GM23338 (cell line): ENCODE measurements at regions not wholly inside any gene's neighbourhood (a gene's known extent, or its start where the extent isn't known, plus 50 kb on each side); places are given as distances from the start of the nearest gene placed in this dataset.

Experiments used
- ATAC-seq: fragments of 200-7000 bp; cut with Tn5 transposase; 3 replicates; pipeline ENCODE4 v1.9.1; 2020
- DNase-seq: peaks from one replicate; pipeline ENCODE4 v3.0.0-alpha.2; 2015; ENCODE audit warnings: low spot score
- H2AFZ ChIP-seq: fragments of 200-600 bp; sonication (generic); 2 replicates; pipeline ENCODE4 v1.8.0; 2016; ENCODE audit warnings: antibody characterized with exemption, mild to moderate bottlenecking, moderate library complexity
- H3F3A ChIP-seq: fragments of 200-600 bp; sonication (generic); replicated peaks from 2 replicates; pipeline ENCODE4 v1.8.0; 2017; ENCODE audit warnings: antibody characterized with exemption, mixed run types, low read depth
- H3K27ac ChIP-seq: fragments of 200-600 bp; sonication (generic); 2 replicates; pipeline ENCODE4 v1.6.1; 2016; ENCODE audit warnings: low read depth
- H3K27me3 ChIP-seq: fragments of 200-600 bp; sonication (generic); 2 replicates; pipeline ENCODE4 v1.8.0; 2016; ENCODE audit warnings: mild to moderate bottlenecking, mixed run types, moderate library complexity; ENCODE audit not compliant: insufficient read depth
- H3K36me3 ChIP-seq: fragments of 200-600 bp; sonication (generic); 2 replicates; pipeline ENCODE4 v1.8.0; 2016; ENCODE audit warnings: mild to moderate bottlenecking; ENCODE audit not compliant: insufficient read depth
- H3K4me1 ChIP-seq: fragments of 200-600 bp; sonication (generic); 2 replicates; pipeline ENCODE4 v1.8.0; 2016; ENCODE audit warnings: mild to moderate bottlenecking, moderate library complexity; ENCODE audit not compliant: insufficient read depth
- H3K4me2 ChIP-seq: fragments of 200-600 bp; sonication (generic); 2 replicates; pipeline ENCODE4 v1.7.1; 2017; ENCODE audit warnings: mixed run types
- H3K4me3 ChIP-seq: fragments of 200-600 bp; sonication (generic); 2 replicates; pipeline ENCODE4 v1.6.1; 2016; ENCODE audit warnings: mixed run types
- H3K79me2 ChIP-seq: fragments of 200-600 bp; sonication (generic); replicated peaks from 2 replicates; pipeline ENCODE4 v1.8.0; 2017; ENCODE audit warnings: mild to moderate bottlenecking; ENCODE audit not compliant: insufficient read depth
- H3K9me2 ChIP-seq: fragments of 200-600 bp; sonication (generic); 2 replicates; pipeline ENCODE4 v1.8.0; 2017; ENCODE audit not compliant: insufficient read depth
- H4K20me1 ChIP-seq: fragments of 200-600 bp; sonication (generic); replicated peaks from 2 replicates; pipeline ENCODE4 v1.8.0; 2017; ENCODE audit warnings: mild to moderate bottlenecking; ENCODE audit not compliant: insufficient read depth
- H3K27ac Mint-ChIP-seq: 2 replicates; pipeline ENCODE4 v1.8.0; 2020; ENCODE audit warnings: inconsistent platforms, mild to moderate bottlenecking, moderate library complexity, mixed read lengths
- H3K27me3 Mint-ChIP-seq: 3 replicates; pipeline ENCODE4 v1.8.0; 2022; ENCODE audit warnings: low read depth, mild to moderate bottlenecking, moderate library complexity, mixed read lengths, inconsistent platforms; ENCODE audit not compliant: insufficient read depth, poor library complexity
- H3K36me3 Mint-ChIP-seq: 3 replicates; pipeline ENCODE4 v1.8.0; 2021; ENCODE audit warnings: low read depth, mild to moderate bottlenecking, inconsistent platforms, moderate library complexity, mixed read lengths
- H3K4me1 Mint-ChIP-seq: 3 replicates; pipeline ENCODE4 v1.8.0; 2020; ENCODE audit warnings: mild to moderate bottlenecking, inconsistent platforms, mixed read lengths
- H3K4me3 Mint-ChIP-seq: 3 replicates; pipeline ENCODE4 v1.8.0; 2021; ENCODE audit warnings: moderate library complexity, mild to moderate bottlenecking, inconsistent platforms, mixed read lengths
- H3K9me3 Mint-ChIP-seq: 3 replicates; pipeline ENCODE4 v1.8.0; 2020; ENCODE audit warnings: moderate library complexity, mild to moderate bottlenecking, inconsistent platforms, mixed read lengths
- EZH2 ChIP-seq: fragments of 200-600 bp; sonication (generic); IDR thresholded peaks from one replicate; pipeline ENCODE4 v1.8.0; 2017; ENCODE audit warnings: antibody characterized with exemption, mild to moderate bottlenecking, low read depth; ENCODE audit not compliant: unreplicated experiment
- EZH2phosphoT487 ChIP-seq: fragments of 200-600 bp; sonication (generic); IDR thresholded peaks from one replicate; pipeline ENCODE4 v1.8.1; 2018; ENCODE audit warnings: antibody characterized with exemption; ENCODE audit not compliant: unreplicated experiment
- JUNB ChIP-seq: IDR thresholded peaks from one replicate; pipeline ENCODE4 v1.6.1; 2016; ENCODE audit warnings: antibody characterized with exemption; ENCODE audit not compliant: unreplicated experiment
- POLR2AphosphoS5 ChIP-seq: IDR thresholded peaks from 2 replicates; pipeline ENCODE4 v1.6.1; 2016; ENCODE audit warnings: antibody characterized with exemption, low read depth
- STAT1 ChIP-seq: IDR thresholded peaks from one replicate; pipeline ENCODE4 v1.6.1; 2016; ENCODE audit warnings: antibody characterized with exemption; ENCODE audit not compliant: unreplicated experiment
- ZNF331 ChIP-seq: fragments of 250-450 bp; sonication (Bioruptor Pico); IDR thresholded peaks from 2 replicates; pipeline ENCODE4 v1.5.0; 2020; ENCODE audit warnings: low read depth, mild to moderate bottlenecking, moderate library complexity
- TF ChIP-seq, protein P1 (sequence below): fragments of 250-450 bp; sonication (Bioruptor Pico); IDR thresholded peaks from 2 replicates; pipeline ENCODE4 v1.5.0; 2020; ENCODE audit warnings: mild to moderate bottlenecking, moderate library complexity
- TF ChIP-seq, protein P2 (sequence below): IDR thresholded peaks from one replicate; pipeline ENCODE4 v1.6.1; 2018; ENCODE audit warnings: antibody characterized with exemption; ENCODE audit not compliant: unreplicated experiment

DNA sequence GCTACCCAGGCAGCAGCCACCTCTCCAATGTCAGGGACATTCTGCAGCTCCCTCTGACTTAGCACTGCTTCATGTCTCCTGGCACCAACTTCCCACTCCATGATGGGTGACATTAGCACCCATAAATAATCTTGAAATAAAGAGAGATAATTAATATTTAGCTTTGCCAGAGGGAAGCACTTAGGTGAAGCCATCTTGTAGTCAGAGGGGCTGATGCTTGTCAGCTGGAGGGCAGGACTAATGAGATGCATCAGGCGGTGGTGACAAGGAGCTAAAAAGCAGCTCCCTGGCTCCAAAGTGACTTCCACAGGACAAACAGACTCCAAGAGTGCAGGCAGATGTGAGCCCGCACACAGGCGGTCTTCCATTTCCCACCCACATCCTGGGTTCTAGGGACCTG, 153.0 kb upstream of the ID2 start:
- no peak overlapping the region for H3K27ac ChIP-seq
- H3K4me1 ChIP-seq = peaks cover 6% of the 10 kb centered on the region; the same call in 1 of the 2 replicates
- peaks cover 3% of the 10 kb centered on the region for H3K27me3 Mint-ChIP-seq
- H3K27me3 ChIP-seq = no peaks in the 10 kb centered on the region
- 0 out of 2 replicates have a peak, but pooled peaks cover 5% of the 10 kb centered on the region for H3K9me2 ChIP-seq
- H4K20me1 ChIP-seq = no peaks in the 10 kb centered on the region
- no peak overlapping the region for H3K4me3 Mint-ChIP-seq
- no peak overlapping the region for H3K4me3 ChIP-seq
- no peak overlapping the region for H3K4me2 ChIP-seq
- peaks cover 20% of the 10 kb centered on the region for H3K4me1 Mint-ChIP-seq
- H3K36me3 Mint-ChIP-seq = no peaks in the 10 kb centered on the region; the same call in 2 of the 3 replicates
- H3F3A ChIP-seq = no peaks in the 10 kb centered on the region
- no peak overlapping the region for H2AFZ ChIP-seq
- DNase-seq (no peak), ATAC-seq (no peak)
- H3K79me2 ChIP-seq = no peaks in the 10 kb centered on the region
- TF ChIP-seq, protein P1, sequence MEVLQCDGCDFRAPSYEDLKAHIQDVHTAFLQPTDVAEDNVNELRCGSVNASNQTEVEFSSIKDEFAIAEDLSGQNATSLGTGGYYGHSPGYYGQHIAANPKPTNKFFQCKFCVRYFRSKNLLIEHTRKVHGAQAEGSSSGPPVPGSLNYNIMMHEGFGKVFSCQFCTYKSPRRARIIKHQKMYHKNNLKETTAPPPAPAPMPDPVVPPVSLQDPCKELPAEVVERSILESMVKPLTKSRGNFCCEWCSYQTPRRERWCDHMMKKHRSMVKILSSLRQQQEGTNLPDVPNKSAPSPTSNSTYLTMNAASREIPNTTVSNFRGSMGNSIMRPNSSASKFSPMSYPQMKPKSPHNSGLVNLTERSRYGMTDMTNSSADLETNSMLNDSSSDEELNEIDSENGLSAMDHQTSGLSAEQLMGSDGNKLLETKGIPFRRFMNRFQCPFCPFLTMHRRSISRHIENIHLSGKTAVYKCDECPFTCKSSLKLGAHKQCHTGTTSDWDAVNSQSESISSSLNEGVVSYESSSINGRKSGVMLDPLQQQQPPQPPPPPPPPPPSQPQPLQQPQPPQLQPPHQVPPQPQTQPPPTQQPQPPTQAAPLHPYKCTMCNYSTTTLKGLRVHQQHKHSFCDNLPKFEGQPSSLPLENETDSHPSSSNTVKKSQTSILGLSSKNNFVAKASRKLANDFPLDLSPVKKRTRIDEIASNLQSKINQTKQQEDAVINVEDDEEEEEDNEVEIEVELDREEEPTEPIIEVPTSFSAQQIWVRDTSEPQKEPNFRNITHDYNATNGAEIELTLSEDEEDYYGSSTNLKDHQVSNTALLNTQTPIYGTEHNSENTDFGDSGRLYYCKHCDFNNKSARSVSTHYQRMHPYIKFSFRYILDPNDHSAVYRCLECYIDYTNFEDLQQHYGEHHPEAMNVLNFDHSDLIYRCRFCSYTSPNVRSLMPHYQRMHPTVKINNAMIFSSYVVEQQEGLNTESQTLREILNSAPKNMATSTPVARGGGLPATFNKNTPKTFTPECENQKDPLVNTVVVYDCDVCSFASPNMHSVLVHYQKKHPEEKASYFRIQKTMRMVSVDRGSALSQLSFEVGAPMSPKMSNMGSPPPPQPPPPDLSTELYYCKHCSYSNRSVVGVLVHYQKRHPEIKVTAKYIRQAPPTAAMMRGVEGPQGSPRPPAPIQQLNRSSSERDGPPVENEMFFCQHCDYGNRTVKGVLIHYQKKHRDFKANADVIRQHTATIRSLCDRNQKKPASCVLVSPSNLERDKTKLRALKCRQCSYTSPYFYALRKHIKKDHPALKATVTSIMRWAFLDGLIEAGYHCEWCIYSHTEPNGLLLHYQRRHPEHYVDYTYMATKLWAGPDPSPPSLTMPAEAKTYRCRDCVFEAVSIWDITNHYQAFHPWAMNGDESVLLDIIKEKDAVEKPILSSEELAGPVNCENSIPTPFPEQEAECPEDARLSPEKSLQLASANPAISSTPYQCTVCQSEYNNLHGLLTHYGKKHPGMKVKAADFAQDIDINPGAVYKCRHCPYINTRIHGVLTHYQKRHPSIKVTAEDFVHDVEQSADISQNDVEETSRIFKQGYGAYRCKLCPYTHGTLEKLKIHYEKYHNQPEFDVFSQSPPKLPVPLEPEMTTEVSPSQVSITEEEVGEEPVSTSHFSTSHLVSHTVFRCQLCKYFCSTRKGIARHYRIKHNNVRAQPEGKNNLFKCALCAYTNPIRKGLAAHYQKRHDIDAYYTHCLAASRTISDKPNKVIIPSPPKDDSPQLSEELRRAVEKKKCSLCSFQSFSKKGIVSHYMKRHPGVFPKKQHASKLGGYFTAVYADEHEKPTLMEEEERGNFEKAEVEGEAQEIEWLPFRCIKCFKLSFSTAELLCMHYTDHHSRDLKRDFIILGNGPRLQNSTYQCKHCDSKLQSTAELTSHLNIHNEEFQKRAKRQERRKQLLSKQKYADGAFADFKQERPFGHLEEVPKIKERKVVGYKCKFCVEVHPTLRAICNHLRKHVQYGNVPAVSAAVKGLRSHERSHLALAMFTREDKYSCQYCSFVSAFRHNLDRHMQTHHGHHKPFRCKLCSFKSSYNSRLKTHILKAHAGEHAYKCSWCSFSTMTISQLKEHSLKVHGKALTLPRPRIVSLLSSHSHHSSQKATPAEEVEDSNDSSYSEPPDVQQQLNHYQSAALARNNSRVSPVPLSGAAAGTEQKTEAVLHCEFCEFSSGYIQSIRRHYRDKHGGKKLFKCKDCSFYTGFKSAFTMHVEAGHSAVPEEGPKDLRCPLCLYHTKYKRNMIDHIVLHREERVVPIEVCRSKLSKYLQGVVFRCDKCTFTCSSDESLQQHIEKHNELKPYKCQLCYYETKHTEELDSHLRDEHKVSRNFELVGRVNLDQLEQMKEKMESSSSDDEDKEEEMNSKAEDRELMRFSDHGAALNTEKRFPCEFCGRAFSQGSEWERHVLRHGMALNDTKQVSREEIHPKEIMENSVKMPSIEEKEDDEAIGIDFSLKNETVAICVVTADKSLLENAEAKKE (CRISPR knock-in tag) = no peak
- TF ChIP-seq POLR2AphosphoS5 (no peak), EZH2 (no peak), JUNB (no peak), ZNF331 (CRISPR knock-in tag) (no peak), EZH2phosphoT487 (no peak), STAT1 (no peak)
- TF ChIP-seq, protein P2, sequence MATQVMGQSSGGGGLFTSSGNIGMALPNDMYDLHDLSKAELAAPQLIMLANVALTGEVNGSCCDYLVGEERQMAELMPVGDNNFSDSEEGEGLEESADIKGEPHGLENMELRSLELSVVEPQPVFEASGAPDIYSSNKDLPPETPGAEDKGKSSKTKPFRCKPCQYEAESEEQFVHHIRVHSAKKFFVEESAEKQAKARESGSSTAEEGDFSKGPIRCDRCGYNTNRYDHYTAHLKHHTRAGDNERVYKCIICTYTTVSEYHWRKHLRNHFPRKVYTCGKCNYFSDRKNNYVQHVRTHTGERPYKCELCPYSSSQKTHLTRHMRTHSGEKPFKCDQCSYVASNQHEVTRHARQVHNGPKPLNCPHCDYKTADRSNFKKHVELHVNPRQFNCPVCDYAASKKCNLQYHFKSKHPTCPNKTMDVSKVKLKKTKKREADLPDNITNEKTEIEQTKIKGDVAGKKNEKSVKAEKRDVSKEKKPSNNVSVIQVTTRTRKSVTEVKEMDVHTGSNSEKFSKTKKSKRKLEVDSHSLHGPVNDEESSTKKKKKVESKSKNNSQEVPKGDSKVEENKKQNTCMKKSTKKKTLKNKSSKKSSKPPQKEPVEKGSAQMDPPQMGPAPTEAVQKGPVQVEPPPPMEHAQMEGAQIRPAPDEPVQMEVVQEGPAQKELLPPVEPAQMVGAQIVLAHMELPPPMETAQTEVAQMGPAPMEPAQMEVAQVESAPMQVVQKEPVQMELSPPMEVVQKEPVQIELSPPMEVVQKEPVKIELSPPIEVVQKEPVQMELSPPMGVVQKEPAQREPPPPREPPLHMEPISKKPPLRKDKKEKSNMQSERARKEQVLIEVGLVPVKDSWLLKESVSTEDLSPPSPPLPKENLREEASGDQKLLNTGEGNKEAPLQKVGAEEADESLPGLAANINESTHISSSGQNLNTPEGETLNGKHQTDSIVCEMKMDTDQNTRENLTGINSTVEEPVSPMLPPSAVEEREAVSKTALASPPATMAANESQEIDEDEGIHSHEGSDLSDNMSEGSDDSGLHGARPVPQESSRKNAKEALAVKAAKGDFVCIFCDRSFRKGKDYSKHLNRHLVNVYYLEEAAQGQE = no peak
- peaks cover 14% of the 10 kb centered on the region for H3K9me3 Mint-ChIP-seq
- H3K36me3 ChIP-seq = no peaks in the 10 kb centered on the region
- H3K27ac Mint-ChIP-seq = no peak overlapping the region
